HCT116 (cell line): ENCODE measurements at regions not wholly inside any gene's neighbourhood (a gene's known extent, or its start where the extent isn't known, plus 50 kb on each side); places are given as distances from the start of the nearest gene placed in this dataset.

Experiments
- EZH2 ChIP-seq: fragments of 200-600 bp; sonication (generic); IDR thresholded peaks from 2 replicates; pipeline ENCODE4 v1.6.1; 2017; ENCODE audit warnings: antibody characterized with exemption, mixed run types
- FOSL1 ChIP-seq: IDR thresholded peaks from 2 replicates; pipeline ENCODE4 v1.6.1; 2012; ENCODE audit warnings: low read depth
- POLR2A ChIP-seq: IDR thresholded peaks from 2 replicates; pipeline ENCODE4 v1.7.0; 2011; ENCODE audit warnings: borderline replicate concordance; ENCODE audit not compliant: insufficient read depth, insufficient read length; ENCODE audit errors: extremely low read depth
- RAD21 ChIP-seq: IDR thresholded peaks from 2 replicates; pipeline ENCODE4 v1.6.1; 2012; ENCODE audit warnings: low read depth, mild to moderate bottlenecking
- TF ChIP-seq, protein P1 (sequence below), 3 experiments: fragments of 200-600 bp in 1 of 3; sonication (generic) in 1 of 3; IDR thresholded peaks in 2 of 3; conservative IDR thresholded peaks in 1 of 3; 2 replicates each; pipeline ENCODE4 v1.5.1; 2012 to 2017; ENCODE audit warnings: low read depth in 2 of 3, low read length in 2 of 3, antibody characterized with exemption in 1 of 3, borderline replicate concordance in 1 of 3, control low read depth in 1 of 3, mild to moderate bottlenecking in 1 of 3, mixed read lengths in 1 of 3, mixed run types in 1 of 3, moderate library complexity in 1 of 3; ENCODE audit not compliant: insufficient read depth in 1 of 3
- TF ChIP-seq, protein P2 (sequence below): IDR thresholded peaks from 2 replicates; pipeline ENCODE4 v1.6.1; 2012
- TF ChIP-seq, protein P3 (sequence below): IDR thresholded peaks from 2 replicates; pipeline ENCODE4 v1.6.1; 2012; ENCODE audit warnings: low read depth
- TF ChIP-seq, protein P4 (sequence below): IDR thresholded peaks from 2 replicates; pipeline ENCODE4 v1.6.1; 2011; ENCODE audit warnings: mild to moderate bottlenecking, low read length, moderate library complexity; ENCODE audit not compliant: insufficient replicate concordance; ENCODE audit errors: extremely low read depth

DNA sequence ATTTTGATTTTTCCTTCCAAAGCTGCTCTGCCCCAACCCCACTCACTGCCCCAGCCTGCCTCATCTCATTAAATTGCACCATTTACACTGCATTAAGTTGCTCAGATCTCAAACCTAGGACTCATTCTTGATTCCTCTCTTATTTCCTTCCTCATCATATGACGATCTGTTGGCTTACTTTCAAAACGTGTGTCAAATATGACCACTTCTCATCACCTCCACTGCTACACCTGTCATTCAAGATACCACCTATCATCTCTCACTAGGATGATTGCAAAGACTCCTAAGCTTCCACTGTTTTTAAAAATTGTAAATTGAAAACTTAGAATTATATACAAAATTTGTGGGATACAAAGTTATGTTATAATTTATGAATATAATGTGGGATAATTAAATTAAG, 147.1 kb downstream of the DCK start:
- no peak for TF ChIP-seq FOSL1
- TF ChIP-seq POLR2A: no peak
- TF ChIP-seq RAD21: no peak
- no peak for TF ChIP-seq EZH2
- TF ChIP-seq, protein P1, sequence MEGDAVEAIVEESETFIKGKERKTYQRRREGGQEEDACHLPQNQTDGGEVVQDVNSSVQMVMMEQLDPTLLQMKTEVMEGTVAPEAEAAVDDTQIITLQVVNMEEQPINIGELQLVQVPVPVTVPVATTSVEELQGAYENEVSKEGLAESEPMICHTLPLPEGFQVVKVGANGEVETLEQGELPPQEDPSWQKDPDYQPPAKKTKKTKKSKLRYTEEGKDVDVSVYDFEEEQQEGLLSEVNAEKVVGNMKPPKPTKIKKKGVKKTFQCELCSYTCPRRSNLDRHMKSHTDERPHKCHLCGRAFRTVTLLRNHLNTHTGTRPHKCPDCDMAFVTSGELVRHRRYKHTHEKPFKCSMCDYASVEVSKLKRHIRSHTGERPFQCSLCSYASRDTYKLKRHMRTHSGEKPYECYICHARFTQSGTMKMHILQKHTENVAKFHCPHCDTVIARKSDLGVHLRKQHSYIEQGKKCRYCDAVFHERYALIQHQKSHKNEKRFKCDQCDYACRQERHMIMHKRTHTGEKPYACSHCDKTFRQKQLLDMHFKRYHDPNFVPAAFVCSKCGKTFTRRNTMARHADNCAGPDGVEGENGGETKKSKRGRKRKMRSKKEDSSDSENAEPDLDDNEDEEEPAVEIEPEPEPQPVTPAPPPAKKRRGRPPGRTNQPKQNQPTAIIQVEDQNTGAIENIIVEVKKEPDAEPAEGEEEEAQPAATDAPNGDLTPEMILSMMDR (IDR thresholded peaks at IDR 0.05 in 2 of 3, conservative IDR thresholded peaks at IDR 0.05 in 1 of 3; ENCODE audit: borderline replicate concordance in 1 of 3, insufficient read depth in 1 of 3, low read depth in 2 of 3, low read length in 2 of 3): no peak
- TF ChIP-seq, protein P2, sequence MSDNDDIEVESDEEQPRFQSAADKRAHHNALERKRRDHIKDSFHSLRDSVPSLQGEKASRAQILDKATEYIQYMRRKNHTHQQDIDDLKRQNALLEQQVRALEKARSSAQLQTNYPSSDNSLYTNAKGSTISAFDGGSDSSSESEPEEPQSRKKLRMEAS: no peak
- TF ChIP-seq, protein P3, sequence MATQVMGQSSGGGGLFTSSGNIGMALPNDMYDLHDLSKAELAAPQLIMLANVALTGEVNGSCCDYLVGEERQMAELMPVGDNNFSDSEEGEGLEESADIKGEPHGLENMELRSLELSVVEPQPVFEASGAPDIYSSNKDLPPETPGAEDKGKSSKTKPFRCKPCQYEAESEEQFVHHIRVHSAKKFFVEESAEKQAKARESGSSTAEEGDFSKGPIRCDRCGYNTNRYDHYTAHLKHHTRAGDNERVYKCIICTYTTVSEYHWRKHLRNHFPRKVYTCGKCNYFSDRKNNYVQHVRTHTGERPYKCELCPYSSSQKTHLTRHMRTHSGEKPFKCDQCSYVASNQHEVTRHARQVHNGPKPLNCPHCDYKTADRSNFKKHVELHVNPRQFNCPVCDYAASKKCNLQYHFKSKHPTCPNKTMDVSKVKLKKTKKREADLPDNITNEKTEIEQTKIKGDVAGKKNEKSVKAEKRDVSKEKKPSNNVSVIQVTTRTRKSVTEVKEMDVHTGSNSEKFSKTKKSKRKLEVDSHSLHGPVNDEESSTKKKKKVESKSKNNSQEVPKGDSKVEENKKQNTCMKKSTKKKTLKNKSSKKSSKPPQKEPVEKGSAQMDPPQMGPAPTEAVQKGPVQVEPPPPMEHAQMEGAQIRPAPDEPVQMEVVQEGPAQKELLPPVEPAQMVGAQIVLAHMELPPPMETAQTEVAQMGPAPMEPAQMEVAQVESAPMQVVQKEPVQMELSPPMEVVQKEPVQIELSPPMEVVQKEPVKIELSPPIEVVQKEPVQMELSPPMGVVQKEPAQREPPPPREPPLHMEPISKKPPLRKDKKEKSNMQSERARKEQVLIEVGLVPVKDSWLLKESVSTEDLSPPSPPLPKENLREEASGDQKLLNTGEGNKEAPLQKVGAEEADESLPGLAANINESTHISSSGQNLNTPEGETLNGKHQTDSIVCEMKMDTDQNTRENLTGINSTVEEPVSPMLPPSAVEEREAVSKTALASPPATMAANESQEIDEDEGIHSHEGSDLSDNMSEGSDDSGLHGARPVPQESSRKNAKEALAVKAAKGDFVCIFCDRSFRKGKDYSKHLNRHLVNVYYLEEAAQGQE: no peak
- TF ChIP-seq, protein P4, sequence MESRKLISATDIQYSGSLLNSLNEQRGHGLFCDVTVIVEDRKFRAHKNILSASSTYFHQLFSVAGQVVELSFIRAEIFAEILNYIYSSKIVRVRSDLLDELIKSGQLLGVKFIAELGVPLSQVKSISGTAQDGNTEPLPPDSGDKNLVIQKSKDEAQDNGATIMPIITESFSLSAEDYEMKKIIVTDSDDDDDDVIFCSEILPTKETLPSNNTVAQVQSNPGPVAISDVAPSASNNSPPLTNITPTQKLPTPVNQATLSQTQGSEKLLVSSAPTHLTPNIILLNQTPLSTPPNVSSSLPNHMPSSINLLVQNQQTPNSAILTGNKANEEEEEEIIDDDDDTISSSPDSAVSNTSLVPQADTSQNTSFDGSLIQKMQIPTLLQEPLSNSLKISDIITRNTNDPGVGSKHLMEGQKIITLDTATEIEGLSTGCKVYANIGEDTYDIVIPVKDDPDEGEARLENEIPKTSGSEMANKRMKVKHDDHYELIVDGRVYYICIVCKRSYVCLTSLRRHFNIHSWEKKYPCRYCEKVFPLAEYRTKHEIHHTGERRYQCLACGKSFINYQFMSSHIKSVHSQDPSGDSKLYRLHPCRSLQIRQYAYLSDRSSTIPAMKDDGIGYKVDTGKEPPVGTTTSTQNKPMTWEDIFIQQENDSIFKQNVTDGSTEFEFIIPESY: no peak
